GM23338 (cell line): ENCODE measurements at regions not wholly inside any gene's neighbourhood (a gene's known extent, or its start where the extent isn't known, plus 50 kb on each side); places are given as distances from the start of the nearest gene placed in this dataset.

ENCODE experiments used
- ATAC-seq: fragments of 200-7000 bp; cut with Tn5 transposase; 3 replicates; pipeline ENCODE4 v1.9.1; 2020
- DNase-seq: peaks from one replicate; pipeline ENCODE4 v3.0.0-alpha.2; 2015; ENCODE audit warnings: low spot score
- H2AFZ ChIP-seq: fragments of 200-600 bp; sonication (generic); 2 replicates; pipeline ENCODE4 v1.8.0; 2016; ENCODE audit warnings: antibody characterized with exemption, mild to moderate bottlenecking, moderate library complexity
- H3F3A ChIP-seq: fragments of 200-600 bp; sonication (generic); replicated peaks from 2 replicates; pipeline ENCODE4 v1.8.0; 2017; ENCODE audit warnings: antibody characterized with exemption, mixed run types, low read depth
- H3K27ac ChIP-seq: fragments of 200-600 bp; sonication (generic); 2 replicates; pipeline ENCODE4 v1.6.1; 2016; ENCODE audit warnings: low read depth
- H3K27me3 ChIP-seq: fragments of 200-600 bp; sonication (generic); 2 replicates; pipeline ENCODE4 v1.8.0; 2016; ENCODE audit warnings: mild to moderate bottlenecking, mixed run types, moderate library complexity; ENCODE audit not compliant: insufficient read depth
- H3K36me3 ChIP-seq: fragments of 200-600 bp; sonication (generic); 2 replicates; pipeline ENCODE4 v1.8.0; 2016; ENCODE audit warnings: mild to moderate bottlenecking; ENCODE audit not compliant: insufficient read depth
- H3K4me1 ChIP-seq: fragments of 200-600 bp; sonication (generic); 2 replicates; pipeline ENCODE4 v1.8.0; 2016; ENCODE audit warnings: mild to moderate bottlenecking, moderate library complexity; ENCODE audit not compliant: insufficient read depth
- H3K4me2 ChIP-seq: fragments of 200-600 bp; sonication (generic); 2 replicates; pipeline ENCODE4 v1.7.1; 2017; ENCODE audit warnings: mixed run types
- H3K4me3 ChIP-seq: fragments of 200-600 bp; sonication (generic); 2 replicates; pipeline ENCODE4 v1.6.1; 2016; ENCODE audit warnings: mixed run types
- H3K79me2 ChIP-seq: fragments of 200-600 bp; sonication (generic); replicated peaks from 2 replicates; pipeline ENCODE4 v1.8.0; 2017; ENCODE audit warnings: mild to moderate bottlenecking; ENCODE audit not compliant: insufficient read depth
- H3K9me2 ChIP-seq: fragments of 200-600 bp; sonication (generic); 2 replicates; pipeline ENCODE4 v1.8.0; 2017; ENCODE audit not compliant: insufficient read depth
- H4K20me1 ChIP-seq: fragments of 200-600 bp; sonication (generic); replicated peaks from 2 replicates; pipeline ENCODE4 v1.8.0; 2017; ENCODE audit warnings: mild to moderate bottlenecking; ENCODE audit not compliant: insufficient read depth
- H3K27ac Mint-ChIP-seq: 2 replicates; pipeline ENCODE4 v1.8.0; 2020; ENCODE audit warnings: inconsistent platforms, mild to moderate bottlenecking, moderate library complexity, mixed read lengths
- H3K27me3 Mint-ChIP-seq: 3 replicates; pipeline ENCODE4 v1.8.0; 2022; ENCODE audit warnings: low read depth, mild to moderate bottlenecking, moderate library complexity, mixed read lengths, inconsistent platforms; ENCODE audit not compliant: insufficient read depth, poor library complexity
- H3K36me3 Mint-ChIP-seq: 3 replicates; pipeline ENCODE4 v1.8.0; 2021; ENCODE audit warnings: low read depth, mild to moderate bottlenecking, inconsistent platforms, moderate library complexity, mixed read lengths
- H3K4me1 Mint-ChIP-seq: 3 replicates; pipeline ENCODE4 v1.8.0; 2020; ENCODE audit warnings: mild to moderate bottlenecking, inconsistent platforms, mixed read lengths
- H3K4me3 Mint-ChIP-seq: 3 replicates; pipeline ENCODE4 v1.8.0; 2021; ENCODE audit warnings: moderate library complexity, mild to moderate bottlenecking, inconsistent platforms, mixed read lengths
- H3K9me3 Mint-ChIP-seq: 3 replicates; pipeline ENCODE4 v1.8.0; 2020; ENCODE audit warnings: moderate library complexity, mild to moderate bottlenecking, inconsistent platforms, mixed read lengths
- CREB1 ChIP-seq: fragments of 250-450 bp; sonication (Bioruptor Pico); IDR thresholded peaks from 2 replicates; pipeline ENCODE4 v1.5.0; 2020; ENCODE audit warnings: low read depth, mild to moderate bottlenecking, moderate library complexity
- EZH2 ChIP-seq: fragments of 200-600 bp; sonication (generic); IDR thresholded peaks from one replicate; pipeline ENCODE4 v1.8.0; 2017; ENCODE audit warnings: antibody characterized with exemption, mild to moderate bottlenecking, low read depth; ENCODE audit not compliant: unreplicated experiment
- EZH2phosphoT487 ChIP-seq: fragments of 200-600 bp; sonication (generic); IDR thresholded peaks from one replicate; pipeline ENCODE4 v1.8.1; 2018; ENCODE audit warnings: antibody characterized with exemption; ENCODE audit not compliant: unreplicated experiment
- NANOG ChIP-seq: IDR thresholded peaks from 2 replicates; pipeline ENCODE4 v1.6.1; 2016; ENCODE audit warnings: antibody characterized with exemption, borderline replicate concordance
- ZNF114 ChIP-seq: fragments of 250-450 bp; sonication (Bioruptor Pico); IDR thresholded peaks from 2 replicates; pipeline ENCODE4 v1.5.0; 2020; ENCODE audit warnings: mild to moderate bottlenecking, moderate library complexity
- ZNF331 ChIP-seq: fragments of 250-450 bp; sonication (Bioruptor Pico); IDR thresholded peaks from 2 replicates; pipeline ENCODE4 v1.5.0; 2020; ENCODE audit warnings: low read depth, mild to moderate bottlenecking, moderate library complexity
- TF ChIP-seq, protein P1 (sequence below): IDR thresholded peaks from 2 replicates; pipeline ENCODE4 v1.6.1; 2016; ENCODE audit warnings: antibody characterized with exemption
- TF ChIP-seq, protein P2 (sequence below), 2 experiments: fragments of 200-600 bp in 1 of 2; sonication (generic) in 1 of 2; conservative IDR thresholded peaks; 2 replicates each; pipeline versions ENCODE4 v1.5.1 to v1.6.1; 2016 to 2017; ENCODE audit warnings: antibody characterized with exemption in 2 of 2, low read depth in 2 of 2, mild to moderate bottlenecking in 2 of 2, moderate library complexity in 1 of 2
- TF ChIP-seq, protein P3 (sequence below): IDR thresholded peaks from one replicate; pipeline ENCODE4 v1.6.1; 2018; ENCODE audit warnings: antibody characterized with exemption; ENCODE audit not compliant: unreplicated experiment

DNA sequence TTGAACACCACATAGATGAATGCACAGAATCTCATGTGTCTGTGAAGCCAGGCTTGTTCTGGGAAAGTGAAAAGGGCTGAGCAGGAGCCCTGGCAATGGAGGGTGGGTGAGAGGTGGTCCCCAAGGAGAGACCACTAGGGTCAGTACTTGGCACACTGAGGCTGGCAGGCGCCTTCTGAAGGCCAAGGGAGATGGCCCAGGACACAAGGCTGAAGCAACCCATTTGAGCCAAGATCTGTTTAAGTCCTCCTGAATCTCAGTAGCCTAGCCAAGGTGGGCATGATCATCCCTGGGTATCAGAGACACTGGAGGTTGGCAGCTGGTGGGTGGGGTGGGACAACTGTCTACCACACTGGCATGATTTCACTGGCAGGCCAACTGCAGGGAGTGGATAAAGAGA lies 1741.2 kb downstream of the TP53TG3F start:
- TF ChIP-seq, protein P1, sequence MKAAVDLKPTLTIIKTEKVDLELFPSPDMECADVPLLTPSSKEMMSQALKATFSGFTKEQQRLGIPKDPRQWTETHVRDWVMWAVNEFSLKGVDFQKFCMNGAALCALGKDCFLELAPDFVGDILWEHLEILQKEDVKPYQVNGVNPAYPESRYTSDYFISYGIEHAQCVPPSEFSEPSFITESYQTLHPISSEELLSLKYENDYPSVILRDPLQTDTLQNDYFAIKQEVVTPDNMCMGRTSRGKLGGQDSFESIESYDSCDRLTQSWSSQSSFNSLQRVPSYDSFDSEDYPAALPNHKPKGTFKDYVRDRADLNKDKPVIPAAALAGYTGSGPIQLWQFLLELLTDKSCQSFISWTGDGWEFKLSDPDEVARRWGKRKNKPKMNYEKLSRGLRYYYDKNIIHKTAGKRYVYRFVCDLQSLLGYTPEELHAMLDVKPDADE = no peak
- Mint-ChIP-seq H3K27me3 (peaks cover 4% of the 10 kb centered on the region), H3K4me3 (no peak overlapping the region), H3K4me1 (no peaks in the 10 kb centered on the region), H3K36me3 (peaks cover 51% of the 10 kb centered on the region), H3K27ac (no peak overlapping the region), H3K9me3 (peaks cover 99% of the 10 kb centered on the region)
- Histone ChIP-seq H3K4me3 (no peak overlapping the region), H3K27ac (no peak overlapping the region), H3K4me2 (no peak overlapping the region), H2AFZ (no peak overlapping the region), H3K9me2 (no peaks in the 10 kb centered on the region), H4K20me1 (no peaks in the 10 kb centered on the region), H3K4me1 (no peaks in the 10 kb centered on the region), H3F3A (no peaks in the 10 kb centered on the region), H3K36me3 (no peaks in the 10 kb centered on the region; the same call in 1 of the 2 replicates), H3K27me3 (no peaks in the 10 kb centered on the region), H3K79me2 (no peaks in the 10 kb centered on the region)
- DNase-seq (no peak), ATAC-seq (no peak)

DNA sequence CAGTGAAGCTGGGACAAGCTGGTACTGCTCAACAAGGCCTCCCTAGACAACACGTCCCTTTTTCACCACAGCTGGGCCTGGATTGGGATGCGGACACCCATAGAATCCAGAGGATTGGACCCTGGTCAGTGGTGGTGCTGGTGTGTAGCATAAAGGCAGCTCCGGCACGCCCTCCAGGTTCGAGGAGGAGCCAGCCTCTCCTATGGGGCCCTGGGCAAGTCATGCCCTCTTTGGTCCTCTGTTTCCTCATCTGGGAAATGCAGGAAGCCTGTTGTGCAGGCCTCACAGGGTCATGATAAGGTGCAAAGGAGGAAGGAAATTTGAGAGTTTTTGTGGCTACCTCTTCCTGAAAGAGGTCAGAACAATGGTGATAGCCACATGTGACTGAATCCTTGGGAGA lies 1741.7 kb downstream of the TP53TG3F start:
- Histone ChIP-seq H4K20me1 (no peaks in the 10 kb centered on the region), H3K79me2 (no peaks in the 10 kb centered on the region), H3K27ac (no peak overlapping the region), H3K4me3 (no peak overlapping the region), H3F3A (no peaks in the 10 kb centered on the region), H3K36me3 (no peaks in the 10 kb centered on the region; the same call in 1 of the 2 replicates), H3K27me3 (no peaks in the 10 kb centered on the region), H2AFZ (no peak overlapping the region), H3K9me2 (no peaks in the 10 kb centered on the region), H3K4me2 (no peak overlapping the region), H3K4me1 (no peaks in the 10 kb centered on the region)
- H3K27ac Mint-ChIP-seq = no peak overlapping the region
- H3K9me3 Mint-ChIP-seq = peaks cover 99% of the 10 kb centered on the region
- no peak overlapping the region for H3K4me3 Mint-ChIP-seq
- no peak for DNase-seq
- no peak for ATAC-seq
- peaks cover 4% of the 10 kb centered on the region for H3K27me3 Mint-ChIP-seq
- H3K4me1 Mint-ChIP-seq = no peaks in the 10 kb centered on the region
- peaks cover 51% of the 10 kb centered on the region for H3K36me3 Mint-ChIP-seq
- no peak for TF ChIP-seq EZH2phosphoT487
- TF ChIP-seq ZNF114 (CRISPR knock-in tag) = no peak
- no peak for TF ChIP-seq CREB1 (CRISPR knock-in tag)
- no peak for TF ChIP-seq ZNF331 (CRISPR knock-in tag)
- TF ChIP-seq, protein P2, sequence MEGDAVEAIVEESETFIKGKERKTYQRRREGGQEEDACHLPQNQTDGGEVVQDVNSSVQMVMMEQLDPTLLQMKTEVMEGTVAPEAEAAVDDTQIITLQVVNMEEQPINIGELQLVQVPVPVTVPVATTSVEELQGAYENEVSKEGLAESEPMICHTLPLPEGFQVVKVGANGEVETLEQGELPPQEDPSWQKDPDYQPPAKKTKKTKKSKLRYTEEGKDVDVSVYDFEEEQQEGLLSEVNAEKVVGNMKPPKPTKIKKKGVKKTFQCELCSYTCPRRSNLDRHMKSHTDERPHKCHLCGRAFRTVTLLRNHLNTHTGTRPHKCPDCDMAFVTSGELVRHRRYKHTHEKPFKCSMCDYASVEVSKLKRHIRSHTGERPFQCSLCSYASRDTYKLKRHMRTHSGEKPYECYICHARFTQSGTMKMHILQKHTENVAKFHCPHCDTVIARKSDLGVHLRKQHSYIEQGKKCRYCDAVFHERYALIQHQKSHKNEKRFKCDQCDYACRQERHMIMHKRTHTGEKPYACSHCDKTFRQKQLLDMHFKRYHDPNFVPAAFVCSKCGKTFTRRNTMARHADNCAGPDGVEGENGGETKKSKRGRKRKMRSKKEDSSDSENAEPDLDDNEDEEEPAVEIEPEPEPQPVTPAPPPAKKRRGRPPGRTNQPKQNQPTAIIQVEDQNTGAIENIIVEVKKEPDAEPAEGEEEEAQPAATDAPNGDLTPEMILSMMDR (conservative IDR thresholded peaks at IDR 0.05; ENCODE audit: low read depth in 2 of 2) = no peak
- TF ChIP-seq NANOG = no peak
- TF ChIP-seq EZH2 = no peak
- TF ChIP-seq, protein P1 = no peak
- TF ChIP-seq, protein P3, sequence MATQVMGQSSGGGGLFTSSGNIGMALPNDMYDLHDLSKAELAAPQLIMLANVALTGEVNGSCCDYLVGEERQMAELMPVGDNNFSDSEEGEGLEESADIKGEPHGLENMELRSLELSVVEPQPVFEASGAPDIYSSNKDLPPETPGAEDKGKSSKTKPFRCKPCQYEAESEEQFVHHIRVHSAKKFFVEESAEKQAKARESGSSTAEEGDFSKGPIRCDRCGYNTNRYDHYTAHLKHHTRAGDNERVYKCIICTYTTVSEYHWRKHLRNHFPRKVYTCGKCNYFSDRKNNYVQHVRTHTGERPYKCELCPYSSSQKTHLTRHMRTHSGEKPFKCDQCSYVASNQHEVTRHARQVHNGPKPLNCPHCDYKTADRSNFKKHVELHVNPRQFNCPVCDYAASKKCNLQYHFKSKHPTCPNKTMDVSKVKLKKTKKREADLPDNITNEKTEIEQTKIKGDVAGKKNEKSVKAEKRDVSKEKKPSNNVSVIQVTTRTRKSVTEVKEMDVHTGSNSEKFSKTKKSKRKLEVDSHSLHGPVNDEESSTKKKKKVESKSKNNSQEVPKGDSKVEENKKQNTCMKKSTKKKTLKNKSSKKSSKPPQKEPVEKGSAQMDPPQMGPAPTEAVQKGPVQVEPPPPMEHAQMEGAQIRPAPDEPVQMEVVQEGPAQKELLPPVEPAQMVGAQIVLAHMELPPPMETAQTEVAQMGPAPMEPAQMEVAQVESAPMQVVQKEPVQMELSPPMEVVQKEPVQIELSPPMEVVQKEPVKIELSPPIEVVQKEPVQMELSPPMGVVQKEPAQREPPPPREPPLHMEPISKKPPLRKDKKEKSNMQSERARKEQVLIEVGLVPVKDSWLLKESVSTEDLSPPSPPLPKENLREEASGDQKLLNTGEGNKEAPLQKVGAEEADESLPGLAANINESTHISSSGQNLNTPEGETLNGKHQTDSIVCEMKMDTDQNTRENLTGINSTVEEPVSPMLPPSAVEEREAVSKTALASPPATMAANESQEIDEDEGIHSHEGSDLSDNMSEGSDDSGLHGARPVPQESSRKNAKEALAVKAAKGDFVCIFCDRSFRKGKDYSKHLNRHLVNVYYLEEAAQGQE = no peak
